ENCODE measurements at regions not wholly inside any gene's neighbourhood (a gene's known extent, or its start where the extent isn't known, plus 50 kb on each side); places are given as distances from the start of the nearest gene placed in this dataset.

DNA sequence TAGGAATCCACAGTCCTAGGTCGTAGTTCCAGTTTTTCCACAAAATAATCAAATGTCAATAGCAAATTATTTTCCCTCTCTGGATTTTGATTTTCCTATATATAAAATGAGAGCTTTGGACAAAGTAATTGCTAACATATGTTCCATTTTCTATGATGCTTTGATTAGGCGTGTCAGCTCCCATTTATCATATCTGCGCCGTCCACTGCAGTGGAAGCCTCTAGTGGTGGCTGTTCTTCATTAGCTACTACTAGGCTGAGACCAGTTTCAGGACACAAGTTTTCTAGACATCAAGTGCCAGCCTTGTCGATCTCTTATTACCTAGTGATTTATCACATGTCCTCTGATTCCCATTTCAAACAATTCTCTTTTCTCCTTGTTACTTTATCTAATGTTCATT lies 271.5 kb downstream of the TUSC7 start:
- TF ChIP-seq, protein P1, sequence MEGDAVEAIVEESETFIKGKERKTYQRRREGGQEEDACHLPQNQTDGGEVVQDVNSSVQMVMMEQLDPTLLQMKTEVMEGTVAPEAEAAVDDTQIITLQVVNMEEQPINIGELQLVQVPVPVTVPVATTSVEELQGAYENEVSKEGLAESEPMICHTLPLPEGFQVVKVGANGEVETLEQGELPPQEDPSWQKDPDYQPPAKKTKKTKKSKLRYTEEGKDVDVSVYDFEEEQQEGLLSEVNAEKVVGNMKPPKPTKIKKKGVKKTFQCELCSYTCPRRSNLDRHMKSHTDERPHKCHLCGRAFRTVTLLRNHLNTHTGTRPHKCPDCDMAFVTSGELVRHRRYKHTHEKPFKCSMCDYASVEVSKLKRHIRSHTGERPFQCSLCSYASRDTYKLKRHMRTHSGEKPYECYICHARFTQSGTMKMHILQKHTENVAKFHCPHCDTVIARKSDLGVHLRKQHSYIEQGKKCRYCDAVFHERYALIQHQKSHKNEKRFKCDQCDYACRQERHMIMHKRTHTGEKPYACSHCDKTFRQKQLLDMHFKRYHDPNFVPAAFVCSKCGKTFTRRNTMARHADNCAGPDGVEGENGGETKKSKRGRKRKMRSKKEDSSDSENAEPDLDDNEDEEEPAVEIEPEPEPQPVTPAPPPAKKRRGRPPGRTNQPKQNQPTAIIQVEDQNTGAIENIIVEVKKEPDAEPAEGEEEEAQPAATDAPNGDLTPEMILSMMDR (IDR thresholded peaks at IDR 0.05; ENCODE audit: control extremely low read depth in 1 of 3, insufficient read depth in 1 of 3, low read depth in 1 of 3, low read length in 3 of 3): no peak
- TF ChIP-seq CHD1 (IDR thresholded peaks at IDR 0.05; ENCODE audit: low read depth, low read length): no peak
- TF ChIP-seq, protein P2, sequence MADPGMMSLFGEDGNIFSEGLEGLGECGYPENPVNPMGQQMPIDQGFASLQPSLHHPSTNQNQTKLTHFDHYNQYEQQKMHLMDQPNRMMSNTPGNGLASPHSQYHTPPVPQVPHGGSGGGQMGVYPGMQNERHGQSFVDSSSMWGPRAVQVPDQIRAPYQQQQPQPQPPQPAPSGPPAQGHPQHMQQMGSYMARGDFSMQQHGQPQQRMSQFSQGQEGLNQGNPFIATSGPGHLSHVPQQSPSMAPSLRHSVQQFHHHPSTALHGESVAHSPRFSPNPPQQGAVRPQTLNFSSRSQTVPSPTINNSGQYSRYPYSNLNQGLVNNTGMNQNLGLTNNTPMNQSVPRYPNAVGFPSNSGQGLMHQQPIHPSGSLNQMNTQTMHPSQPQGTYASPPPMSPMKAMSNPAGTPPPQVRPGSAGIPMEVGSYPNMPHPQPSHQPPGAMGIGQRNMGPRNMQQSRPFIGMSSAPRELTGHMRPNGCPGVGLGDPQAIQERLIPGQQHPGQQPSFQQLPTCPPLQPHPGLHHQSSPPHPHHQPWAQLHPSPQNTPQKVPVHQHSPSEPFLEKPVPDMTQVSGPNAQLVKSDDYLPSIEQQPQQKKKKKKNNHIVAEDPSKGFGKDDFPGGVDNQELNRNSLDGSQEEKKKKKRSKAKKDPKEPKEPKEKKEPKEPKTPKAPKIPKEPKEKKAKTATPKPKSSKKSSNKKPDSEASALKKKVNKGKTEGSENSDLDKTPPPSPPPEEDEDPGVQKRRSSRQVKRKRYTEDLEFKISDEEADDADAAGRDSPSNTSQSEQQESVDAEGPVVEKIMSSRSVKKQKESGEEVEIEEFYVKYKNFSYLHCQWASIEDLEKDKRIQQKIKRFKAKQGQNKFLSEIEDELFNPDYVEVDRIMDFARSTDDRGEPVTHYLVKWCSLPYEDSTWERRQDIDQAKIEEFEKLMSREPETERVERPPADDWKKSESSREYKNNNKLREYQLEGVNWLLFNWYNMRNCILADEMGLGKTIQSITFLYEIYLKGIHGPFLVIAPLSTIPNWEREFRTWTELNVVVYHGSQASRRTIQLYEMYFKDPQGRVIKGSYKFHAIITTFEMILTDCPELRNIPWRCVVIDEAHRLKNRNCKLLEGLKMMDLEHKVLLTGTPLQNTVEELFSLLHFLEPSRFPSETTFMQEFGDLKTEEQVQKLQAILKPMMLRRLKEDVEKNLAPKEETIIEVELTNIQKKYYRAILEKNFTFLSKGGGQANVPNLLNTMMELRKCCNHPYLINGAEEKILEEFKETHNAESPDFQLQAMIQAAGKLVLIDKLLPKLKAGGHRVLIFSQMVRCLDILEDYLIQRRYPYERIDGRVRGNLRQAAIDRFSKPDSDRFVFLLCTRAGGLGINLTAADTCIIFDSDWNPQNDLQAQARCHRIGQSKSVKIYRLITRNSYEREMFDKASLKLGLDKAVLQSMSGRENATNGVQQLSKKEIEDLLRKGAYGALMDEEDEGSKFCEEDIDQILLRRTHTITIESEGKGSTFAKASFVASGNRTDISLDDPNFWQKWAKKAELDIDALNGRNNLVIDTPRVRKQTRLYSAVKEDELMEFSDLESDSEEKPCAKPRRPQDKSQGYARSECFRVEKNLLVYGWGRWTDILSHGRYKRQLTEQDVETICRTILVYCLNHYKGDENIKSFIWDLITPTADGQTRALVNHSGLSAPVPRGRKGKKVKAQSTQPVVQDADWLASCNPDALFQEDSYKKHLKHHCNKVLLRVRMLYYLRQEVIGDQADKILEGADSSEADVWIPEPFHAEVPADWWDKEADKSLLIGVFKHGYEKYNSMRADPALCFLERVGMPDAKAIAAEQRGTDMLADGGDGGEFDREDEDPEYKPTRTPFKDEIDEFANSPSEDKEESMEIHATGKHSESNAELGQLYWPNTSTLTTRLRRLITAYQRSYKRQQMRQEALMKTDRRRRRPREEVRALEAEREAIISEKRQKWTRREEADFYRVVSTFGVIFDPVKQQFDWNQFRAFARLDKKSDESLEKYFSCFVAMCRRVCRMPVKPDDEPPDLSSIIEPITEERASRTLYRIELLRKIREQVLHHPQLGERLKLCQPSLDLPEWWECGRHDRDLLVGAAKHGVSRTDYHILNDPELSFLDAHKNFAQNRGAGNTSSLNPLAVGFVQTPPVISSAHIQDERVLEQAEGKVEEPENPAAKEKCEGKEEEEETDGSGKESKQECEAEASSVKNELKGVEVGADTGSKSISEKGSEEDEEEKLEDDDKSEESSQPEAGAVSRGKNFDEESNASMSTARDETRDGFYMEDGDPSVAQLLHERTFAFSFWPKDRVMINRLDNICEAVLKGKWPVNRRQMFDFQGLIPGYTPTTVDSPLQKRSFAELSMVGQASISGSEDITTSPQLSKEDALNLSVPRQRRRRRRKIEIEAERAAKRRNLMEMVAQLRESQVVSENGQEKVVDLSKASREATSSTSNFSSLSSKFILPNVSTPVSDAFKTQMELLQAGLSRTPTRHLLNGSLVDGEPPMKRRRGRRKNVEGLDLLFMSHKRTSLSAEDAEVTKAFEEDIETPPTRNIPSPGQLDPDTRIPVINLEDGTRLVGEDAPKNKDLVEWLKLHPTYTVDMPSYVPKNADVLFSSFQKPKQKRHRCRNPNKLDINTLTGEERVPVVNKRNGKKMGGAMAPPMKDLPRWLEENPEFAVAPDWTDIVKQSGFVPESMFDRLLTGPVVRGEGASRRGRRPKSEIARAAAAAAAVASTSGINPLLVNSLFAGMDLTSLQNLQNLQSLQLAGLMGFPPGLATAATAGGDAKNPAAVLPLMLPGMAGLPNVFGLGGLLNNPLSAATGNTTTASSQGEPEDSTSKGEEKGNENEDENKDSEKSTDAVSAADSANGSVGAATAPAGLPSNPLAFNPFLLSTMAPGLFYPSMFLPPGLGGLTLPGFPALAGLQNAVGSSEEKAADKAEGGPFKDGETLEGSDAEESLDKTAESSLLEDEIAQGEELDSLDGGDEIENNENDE (IDR thresholded peaks at IDR 0.05; ENCODE audit: insufficient replicate concordance, low read length): no peak
- TF ChIP-seq JUN (IDR thresholded peaks at IDR 0.05; ENCODE audit: low read depth, low read length): no peak
- TF ChIP-seq BACH1 (IDR thresholded peaks at IDR 0.05; ENCODE audit: low read length): no peak
- no peak for TF ChIP-seq CEBPB (IDR thresholded peaks at IDR 0.05; ENCODE audit: low read depth, low read length)
